HG03378 (cell line): ENCODE measurements at regions not wholly inside any gene's neighbourhood (a gene's known extent, or its start where the extent isn't known, plus 50 kb on each side); places are given as distances from the start of the nearest gene placed in this dataset.
"Not testable (repeated sequence)": the region's sequence is repeated elsewhere in the genome, so short reads cannot be mapped to it uniquely, and the experiment has no call there.

Experiments
- ATAC-seq: cut with Tn5 transposase; IDR thresholded peaks from one replicate; pipeline ENCODE4 v1.9.1; 2021; ENCODE audit warnings: mild to moderate bottlenecking, moderate library complexity; ENCODE audit not compliant: unreplicated experiment

DNA sequence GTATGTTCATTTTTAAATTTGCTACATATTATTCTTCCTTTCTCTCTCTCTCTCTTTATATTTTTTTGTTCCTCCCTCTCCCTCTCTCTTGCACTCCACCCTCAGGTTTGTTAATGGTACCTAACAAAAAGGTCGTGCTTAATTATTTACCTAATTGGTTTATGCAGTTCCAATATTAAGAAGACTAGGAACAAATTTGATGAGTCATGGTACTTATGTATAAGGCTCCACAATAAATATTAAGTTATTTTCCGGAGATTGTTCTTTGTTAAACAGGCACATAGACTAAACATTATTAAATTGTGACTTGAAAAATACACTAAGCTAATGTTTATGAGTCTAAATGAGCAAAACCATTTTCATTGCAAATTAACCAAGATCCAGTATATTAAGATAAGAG, 1200.8 kb upstream of the ALCAM start:
- no peak for ATAC-seq

DNA sequence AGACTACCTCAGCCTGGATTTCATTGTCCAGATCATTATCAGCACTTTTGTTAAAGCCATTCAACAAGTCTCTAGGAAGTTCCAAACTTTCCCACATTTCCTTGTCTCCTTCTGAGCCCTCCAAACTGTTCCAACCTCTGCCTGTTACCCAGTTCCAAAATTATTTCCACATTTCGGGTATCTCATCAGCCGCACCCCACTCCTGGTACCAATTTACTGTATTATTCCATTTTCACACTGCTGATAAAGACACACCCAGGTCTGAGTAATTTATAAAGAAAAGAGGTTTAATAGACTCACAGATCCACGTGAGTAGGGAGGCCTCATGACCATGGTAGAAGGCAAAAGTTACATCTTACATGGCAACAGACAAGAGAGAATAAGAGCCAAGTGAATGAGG, 1198.3 kb upstream of the ALCAM start:
- no peak for ATAC-seq

DNA sequence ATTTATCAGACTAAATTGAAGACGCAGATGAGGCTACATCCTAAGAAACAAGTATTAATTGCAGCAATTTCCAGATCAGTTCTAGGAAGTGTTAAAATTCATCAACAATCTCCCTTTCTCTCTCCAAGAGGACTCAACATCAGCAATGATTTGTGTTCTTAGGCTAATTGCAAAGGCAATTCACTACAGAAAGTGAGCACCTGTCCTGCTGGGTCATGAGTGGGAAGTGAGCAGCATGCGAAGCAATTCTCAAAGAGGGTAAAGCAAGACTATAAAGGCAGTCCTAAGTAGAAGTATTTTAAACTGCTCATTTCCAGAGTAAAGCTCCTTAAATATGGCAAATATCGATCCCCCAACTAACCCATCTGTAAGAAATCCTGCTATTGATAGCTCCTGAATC, 1191.0 kb upstream of the ALCAM start:
- no peak for ATAC-seq

DNA sequence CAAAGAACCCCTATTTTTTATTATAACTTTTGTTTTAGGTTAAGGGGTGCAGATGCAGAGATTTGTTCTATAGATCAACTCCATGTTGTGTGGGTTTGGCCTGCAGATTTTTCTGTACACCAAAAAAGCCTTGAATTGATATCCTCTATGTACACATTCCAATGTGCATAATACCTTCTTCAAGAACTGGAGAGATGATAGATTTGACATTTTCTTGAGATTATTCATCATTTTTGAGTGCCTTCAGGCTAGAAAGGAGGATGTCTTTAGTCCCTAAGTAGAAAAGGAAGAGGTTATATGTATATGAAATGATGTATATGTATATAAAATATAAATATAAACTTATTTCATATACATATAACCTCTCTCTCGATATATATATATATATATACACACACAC, 1190.0 kb upstream of the ALCAM start:
- no peak for ATAC-seq

DNA sequence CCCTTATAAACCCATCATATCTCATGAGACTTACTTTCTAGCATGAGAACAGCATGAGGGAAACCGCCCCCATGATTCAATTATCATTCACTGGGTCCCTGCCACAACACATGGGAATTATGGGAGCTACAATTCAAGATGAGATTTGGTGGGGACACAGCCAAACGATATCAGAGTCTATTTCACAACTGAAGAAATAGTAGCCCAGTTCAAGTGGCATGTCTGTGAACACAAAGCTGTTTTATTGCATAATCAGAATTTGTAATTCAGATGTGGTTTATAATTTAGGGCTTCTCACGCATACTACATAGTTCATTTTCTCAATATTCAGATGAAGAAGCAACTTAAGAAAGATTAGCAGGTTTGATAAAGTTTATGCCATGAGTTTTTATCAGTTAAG, 1188.0 kb upstream of the ALCAM start:
- no peak for ATAC-seq

DNA sequence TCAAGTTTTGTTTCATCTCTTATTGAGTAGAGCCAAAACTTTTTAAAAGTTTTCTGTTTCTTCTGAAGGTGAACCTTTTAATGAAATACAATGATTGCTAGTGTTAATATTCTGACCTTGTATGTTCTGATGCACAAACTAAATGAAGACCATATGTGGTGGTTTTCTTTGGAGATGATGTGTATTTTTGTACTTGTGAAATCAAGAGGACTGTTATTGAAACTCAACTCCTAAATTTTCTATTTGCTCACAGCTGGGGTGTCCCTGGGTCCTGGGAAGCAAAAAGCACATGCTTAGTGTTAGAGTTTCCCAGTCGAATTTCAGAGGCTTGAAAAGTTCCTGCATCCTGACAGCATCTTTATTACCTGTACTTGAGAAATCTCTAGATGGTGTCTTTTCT, 1185.8 kb upstream of the ALCAM start:
- no peak for ATAC-seq

DNA sequence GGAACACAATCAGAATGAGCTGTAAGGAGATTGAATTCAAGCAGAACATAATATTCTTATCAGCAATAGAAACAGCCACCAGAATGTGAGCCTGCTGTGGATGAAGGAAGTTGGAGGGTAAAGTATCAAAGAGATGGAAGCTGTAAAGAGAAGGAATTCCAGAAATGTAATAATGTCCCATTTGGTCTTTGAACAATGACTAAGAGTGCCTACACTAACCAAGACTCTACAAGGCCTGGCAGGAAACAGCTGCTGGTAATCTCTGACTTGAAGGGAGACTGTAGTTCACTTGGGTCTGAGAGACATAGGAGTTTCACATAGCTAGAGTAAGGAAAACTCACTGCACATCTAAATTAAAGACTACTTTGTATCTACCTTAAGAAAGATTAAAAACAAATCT, 1176.0 kb upstream of the ALCAM start:
- ATAC-seq = no peak

DNA sequence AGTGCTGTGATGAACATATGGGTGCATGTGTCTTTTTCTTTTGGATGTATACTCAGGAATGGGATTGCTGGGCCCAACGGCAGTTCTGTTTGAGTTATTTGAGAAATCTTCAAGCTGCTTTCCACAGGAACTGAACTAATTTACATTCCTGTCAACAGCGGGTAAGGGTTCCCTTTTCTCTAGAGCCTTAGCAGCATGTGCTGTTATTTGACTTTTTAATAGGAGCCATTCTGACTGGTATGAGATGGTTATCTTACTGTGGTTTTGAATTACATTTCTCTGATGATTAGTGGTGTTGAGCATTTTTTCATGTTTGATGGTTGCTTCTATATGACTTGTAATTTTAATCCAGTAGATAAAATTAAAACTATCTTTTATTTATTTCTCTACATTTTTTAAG, 1168.6 kb upstream of the ALCAM start:
- ATAC-seq = no peak

DNA sequence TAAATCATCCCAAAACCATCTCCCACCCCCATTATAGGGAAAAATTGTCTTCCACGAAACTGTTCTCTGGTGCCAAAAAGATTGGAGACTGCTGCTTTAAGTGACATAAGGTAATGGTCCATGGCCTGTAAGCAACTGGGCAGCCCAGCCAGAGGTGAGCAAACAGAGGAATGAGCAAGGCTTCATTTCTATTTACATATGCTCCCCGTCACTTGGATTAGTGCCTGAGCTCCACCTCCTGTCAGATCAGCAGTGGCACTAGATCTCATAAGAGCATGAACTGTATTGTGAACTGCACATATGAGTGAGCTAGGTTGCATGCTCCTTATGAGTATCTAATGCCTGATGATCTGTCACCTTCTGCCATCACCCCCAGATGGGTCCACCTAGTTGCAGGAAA, 1159.8 kb upstream of the ALCAM start:
- ATAC-seq = no peak

DNA sequence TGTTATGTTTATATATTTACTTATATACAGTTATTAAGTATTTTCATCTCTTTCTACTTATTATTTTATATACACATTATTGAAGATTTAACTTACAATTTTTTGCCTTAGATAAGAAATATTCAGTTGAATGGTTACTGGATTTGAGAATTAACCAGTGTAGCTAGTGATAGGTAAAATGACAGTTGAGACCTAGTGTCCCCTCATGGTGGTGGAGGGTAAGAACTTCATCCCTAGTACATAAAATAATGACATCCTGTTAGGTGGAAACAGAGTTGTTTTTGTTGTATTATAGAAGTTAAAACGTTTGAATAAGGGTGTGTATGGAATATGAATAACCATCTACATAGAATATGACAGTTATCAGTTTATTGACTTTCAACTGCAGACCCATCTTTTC, 1152.4 kb upstream of the ALCAM start:
- no peak for ATAC-seq

DNA sequence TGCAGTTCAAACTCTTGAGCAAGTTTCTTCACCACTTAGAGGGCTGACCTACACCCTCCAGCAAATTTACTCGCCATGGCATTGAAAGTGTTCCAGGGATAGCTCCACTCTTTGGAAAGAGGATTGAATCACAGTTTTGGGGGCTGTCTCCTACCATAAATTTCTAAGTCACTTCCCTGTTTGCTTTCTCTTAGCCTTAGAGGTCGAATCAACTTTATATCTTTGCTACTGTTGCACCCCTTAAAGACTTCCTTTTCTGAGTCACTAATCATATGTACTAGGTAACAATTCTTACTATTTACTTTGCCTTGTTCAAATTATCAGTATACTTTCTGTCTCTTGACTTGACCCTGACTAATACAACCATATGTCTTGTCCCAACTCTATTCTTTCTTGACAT, 1151.8 kb upstream of the ALCAM start:
- no peak for ATAC-seq

DNA sequence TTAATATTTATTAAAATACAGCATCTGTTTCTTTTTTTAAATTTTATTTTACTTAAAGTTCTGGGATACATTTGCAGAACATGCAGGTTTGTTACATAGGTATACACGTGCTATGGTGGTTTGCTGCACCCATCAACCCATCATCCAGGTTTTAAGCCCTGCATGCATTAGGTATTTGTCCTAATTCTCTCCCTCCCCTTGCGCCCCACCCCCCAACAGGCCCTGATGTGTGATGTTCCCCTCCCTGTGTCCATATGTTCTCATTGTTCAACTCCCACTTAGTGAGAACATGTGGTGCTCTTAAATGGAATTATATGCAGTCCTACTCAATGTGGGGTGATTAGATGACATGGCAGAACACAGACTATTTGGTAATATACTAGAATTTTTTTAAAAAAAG, 1147.7 kb upstream of the ALCAM start:
- not testable (repeated sequence) for ATAC-seq

DNA sequence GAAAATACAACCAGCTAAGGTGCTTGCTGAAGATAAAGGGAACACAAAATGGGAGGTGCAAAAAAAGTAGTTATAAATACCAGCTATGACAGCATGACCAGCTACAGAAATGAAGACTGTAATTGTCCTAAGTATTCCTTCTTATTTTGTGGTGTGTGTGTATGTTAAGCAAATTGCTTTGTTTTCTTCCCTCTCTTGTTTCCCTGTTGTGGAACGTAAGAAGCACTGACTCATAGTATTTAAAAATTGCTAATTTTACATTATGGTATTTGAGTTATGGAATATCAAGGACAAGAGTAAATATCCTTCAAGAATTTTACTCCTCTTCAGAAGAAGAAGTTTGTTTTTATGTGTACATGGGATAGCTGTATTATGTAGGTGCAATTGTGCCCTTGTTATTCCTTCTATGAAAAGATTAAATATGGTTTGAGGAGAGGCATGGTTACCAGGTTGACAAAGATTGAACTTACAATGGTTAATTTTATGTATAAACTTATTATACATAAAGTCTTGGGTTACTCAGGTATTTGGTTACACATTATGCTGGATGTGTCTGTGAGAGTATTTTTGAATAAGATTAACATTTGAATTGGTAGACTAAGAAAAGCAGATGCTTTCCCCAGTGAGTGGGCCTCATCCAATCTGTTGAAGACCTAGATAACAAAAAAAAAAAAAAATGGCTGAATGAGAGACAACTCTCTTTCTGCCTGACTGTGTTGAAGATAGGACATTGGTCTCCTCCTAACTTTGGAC, 1132.1 kb upstream of the ALCAM start:
- ATAC-seq = no peak

DNA sequence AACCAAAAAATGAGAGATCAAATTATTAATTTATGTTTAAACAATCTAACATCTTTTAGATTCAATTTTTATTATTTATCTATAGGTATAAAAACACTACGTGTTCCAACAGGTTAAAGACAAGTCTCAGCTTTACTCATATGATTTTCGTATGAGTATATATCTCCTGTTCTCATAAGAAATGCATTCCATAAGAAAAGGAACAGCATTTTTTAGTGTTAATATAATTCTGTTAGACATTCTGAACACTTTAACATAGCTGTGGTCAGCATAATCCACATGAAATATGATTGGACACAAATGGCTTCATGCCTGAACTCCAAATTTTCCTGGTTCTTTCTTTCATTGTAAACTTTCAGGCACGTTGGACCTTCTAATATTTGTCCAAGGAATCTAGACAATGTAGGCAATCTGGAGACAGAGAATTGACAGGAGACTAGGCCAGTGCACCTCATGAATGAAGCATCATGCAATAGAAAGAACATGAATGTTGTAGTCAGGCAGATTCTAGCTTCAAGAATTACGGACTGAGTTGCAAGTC, 1122.0 kb upstream of the ALCAM start:
- no peak for ATAC-seq

DNA sequence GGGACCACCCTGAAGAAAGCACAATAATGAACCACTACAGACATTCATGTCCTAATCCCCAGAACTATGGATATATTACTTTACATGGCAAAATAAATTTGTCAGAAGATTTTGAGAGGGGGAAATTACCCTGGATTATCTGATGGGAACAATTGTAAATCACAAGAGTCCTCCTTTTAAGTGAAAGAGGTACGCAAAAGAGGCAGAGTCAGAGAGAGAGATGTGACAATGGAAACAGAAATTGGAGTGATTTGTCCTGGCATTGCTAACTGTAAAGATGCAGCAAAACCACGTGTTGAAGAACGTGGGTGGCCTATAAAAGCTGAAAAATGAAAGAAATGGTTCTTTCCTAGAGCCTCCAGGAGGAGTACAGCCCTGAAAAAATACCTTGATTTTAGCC, 1121.4 kb upstream of the ALCAM start:
- no peak for ATAC-seq

DNA sequence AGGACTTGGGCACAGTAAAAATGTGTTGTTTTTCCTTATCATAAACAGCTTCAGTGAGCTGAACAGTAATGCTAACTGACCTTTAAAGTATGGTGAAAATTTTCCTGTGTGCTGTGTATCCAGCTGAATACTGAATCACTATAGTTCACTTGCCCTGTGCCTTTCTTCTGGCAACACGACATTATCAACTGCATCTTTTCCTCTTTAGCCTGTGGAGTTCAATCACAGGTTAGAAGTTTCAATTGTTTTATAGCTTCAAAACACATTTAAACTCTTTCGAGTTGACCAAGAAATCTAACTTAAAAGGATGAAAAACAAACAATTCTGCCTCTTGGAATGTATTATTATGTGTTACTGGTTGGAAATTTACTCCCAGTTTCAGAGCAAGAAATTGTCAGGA, 1120.7 kb upstream of the ALCAM start:
- ATAC-seq = no peak

DNA sequence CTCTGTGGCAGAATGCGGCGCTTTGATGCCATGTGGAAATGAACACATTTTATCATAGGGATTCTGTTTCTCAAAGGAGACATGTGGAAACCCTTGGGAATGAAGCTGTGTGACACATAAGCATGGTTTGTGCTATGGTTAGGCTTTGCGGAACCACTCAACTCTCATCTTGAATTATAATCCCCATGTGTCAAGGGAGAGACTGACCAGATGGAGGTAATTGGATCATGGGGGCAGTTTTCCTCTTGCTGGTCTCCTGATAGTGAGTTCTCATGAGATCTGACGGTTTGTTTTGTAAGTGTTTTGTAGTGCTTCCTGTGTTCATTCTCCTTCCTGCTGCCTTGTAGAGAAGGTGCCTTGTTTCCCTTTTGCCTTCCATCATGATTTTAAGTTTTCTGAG, 1109.2 kb upstream of the ALCAM start:
- ATAC-seq = no peak

DNA sequence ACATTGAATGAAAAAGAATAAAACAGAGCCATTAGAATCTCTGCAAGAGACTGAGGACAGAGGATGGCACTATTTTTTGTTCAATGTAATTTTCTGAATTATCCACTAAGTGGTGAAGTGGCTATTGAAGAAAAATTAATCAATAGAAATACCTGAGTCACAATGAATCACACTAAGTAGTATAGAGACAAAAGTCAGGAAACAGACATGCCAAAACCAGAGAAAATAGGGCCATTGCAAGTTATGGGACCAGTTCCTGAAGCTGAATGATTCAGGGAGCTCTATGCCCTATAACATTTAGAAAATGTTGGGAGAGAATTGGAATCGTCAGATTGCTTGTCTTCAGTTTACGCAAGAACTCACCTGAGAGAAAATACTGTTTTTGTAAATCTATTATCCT, 1103.2 kb upstream of the ALCAM start:
- no peak for ATAC-seq

DNA sequence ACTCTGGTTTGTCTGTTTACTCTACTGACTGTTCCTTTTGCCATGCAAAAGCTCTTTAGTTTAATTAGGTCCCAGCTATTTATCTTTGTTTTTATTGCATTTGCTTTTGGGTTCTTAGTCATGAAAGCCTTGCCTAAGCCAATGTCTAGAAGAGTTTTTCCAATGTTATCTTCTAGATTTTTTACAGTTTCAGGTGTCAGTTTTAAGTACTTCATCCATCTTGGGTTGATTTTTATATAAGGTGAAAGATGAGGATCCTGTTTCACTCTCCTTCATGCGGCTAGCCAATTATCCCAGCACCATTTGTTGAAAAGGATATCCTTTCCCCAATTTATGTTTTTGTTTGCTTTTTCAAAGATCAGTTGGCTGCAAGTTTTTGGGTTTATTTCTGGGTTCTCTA, 1100.5 kb upstream of the ALCAM start:
- not testable (repeated sequence) for ATAC-seq

DNA sequence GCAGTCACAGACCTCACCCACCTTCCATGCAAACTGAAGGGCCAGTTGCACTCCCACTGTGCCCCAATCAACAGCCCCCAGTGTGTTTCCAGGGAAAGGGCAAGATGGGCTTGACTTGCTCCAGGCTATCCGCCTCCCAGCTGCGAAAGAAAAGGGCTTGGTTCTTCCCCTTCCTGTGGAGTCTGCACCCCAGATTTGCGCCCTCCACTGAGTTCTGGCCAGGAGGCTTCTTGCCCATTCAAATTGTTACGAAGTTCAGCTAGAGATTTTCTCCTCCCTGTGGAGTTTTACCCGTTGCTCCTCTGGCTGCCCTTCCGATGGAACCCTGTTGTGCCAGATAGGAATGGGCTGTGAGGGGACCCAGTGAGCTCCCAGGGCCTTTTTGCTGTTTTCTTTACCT, 1096.9 kb upstream of the ALCAM start:
- ATAC-seq = no peak

DNA sequence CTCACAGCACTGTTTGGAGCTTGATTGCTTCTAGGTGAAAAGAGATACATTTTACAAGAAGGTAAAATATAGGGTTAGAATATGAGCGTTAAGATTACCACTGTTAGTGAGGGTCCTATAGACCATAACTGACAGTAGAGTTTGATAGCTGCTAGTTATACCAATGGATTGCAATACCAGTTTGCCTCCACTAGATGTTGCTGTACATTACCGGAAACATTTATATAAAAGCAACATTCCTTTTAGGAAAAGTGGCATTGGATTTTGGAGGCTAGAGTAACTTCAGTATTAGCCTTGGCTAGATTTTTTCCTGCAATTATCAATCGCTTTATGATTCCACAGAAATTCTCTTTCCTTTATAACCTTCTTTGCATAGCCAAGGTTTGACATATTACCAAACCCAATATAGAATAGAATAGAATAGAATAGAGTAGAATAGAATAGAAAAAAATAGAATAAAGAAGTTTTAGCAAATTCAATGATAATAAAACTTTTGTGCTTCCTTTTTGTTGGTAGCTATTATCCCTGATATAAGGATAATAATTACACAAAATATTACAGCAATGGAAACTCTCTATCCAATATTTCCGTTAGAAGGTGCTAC, 1093.6 kb upstream of the ALCAM start:
- peak; percentile 64 for ATAC-seq

DNA sequence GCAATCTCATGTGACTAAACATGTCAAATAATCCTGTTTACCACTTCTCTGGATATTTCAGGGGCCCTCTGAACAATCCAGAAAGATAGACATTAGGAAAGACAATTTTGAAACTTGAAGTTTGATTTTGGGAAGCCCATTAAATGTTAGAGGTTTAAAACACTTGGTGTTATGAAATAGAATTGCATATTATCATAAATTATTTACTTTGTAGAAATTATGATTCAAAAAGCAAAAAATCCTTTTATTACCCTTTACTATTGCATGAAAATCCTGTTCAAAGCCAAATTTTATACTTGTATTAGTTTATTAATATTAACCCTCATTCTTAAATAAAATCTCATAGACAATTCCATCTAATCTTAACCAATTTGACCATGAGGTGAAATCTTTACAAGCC, 1091.5 kb upstream of the ALCAM start:
- ATAC-seq = no peak

DNA sequence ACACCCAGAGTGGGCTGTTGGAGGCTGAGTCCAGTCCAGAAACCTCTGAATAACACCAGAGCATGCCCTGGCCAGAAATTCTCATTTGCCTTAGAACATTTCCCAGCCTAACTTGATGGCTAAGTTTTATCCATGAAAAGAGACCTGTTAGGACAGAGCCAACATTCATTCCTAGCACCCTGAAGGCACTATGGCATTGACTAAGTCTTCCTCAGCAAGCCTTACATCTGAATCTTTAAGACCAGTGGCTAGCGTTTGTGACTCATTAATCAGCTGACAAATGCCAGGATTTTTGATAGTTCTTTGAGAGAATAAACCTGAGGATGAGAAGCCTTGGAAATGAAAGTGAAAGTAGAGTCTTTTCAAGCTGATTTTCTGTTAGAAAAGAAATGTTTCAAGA, 1087.1 kb upstream of the ALCAM start:
- ATAC-seq = no peak
